ENCODE measurements at regions not wholly inside any gene's neighbourhood (a gene's known extent, or its start where the extent isn't known, plus 50 kb on each side); places are given as distances from the start of the nearest gene placed in this dataset.
"Not testable (repeated sequence)": the region's sequence is repeated elsewhere in the genome, so short reads cannot be mapped to it uniquely, and the experiment has no call there.

GRCh38 chr22:48488611-48489511 is 1338.8 kb downstream of the BRD1 start:
- DNase-seq = no peak

- no peak for DNase-seq
Observed at GRCh38 chr22:48488149-48488551, 1339.5 kb downstream of the BRD1 start.

DNA sequence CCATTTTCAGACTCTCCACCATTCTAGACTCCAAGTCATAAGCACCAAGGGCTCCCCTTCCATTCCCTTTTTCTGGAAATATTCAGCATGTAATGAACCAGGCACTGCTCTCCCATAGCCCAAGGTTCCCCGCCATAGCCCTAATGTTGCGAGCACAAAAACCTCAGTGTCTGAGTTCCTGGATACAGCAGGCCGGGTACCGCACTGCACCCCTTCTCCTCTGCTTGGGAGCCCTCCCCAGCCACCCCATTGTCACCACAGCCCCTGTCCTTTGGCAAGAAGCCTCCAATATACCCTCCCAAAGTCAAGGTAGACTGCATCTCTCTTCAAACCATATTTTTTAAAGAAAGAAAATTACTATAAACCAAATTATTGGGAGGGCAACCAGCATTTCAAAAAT is 1341.1 kb downstream of the BRD1 start:
- no peak for DNase-seq

- no peak for DNase-seq
Observed at GRCh38 chr22:48486134-48486532, 1341.5 kb downstream of the BRD1 start.

GRCh38 chr22:48485149-48486133 is 1342.2 kb downstream of the BRD1 start:
- DNase-seq = no peak

- no peak for DNase-seq
Observed at GRCh38 chr22:48483764-48484528, 1343.7 kb downstream of the BRD1 start.

- no peak for DNase-seq
Observed at GRCh38 chr22:48482771-48483170, 1344.9 kb downstream of the BRD1 start.

DNA sequence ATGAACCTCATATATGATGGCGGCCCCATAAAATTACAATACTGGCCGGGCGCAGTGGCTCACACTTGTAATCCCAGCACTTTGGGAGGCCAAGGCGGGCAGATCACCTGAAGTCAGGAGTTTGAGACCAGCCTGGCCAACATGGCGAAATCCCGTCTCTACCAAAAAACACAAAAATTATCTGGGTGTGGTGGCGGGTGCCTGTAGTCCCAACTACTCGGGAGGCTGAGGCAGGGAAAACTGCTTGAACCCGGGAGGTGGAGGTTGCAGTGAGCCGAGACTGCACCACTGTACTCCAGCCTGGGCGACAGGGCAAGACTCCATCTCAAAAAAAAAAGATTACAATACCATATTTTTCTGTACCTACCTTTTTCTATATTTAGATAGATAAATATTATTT is 1345.5 kb downstream of the BRD1 start:
- DNase-seq = not testable (repeated sequence)

DNA sequence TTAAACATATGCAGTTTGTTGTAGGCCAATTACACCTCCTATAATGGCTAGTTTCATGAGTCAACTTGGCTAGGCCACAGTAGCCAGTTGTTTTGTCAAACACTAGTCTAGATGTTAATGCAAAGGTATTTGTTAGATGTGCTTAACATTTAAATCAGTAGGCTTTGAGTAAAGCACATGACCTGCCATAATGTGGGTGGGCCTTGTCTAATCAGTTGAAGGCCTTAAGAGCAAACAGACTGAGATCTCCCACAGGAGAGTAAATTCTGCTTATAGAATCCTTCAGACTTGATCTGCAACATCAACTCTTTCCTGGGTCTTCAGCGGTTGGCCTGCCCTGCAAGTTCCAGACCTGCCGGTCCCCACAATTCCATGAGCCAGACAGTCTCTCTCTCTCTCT is 1345.9 kb downstream of the BRD1 start:
- DNase-seq = no peak

GRCh38 chr22:48478529-48479265 is 1349.0 kb downstream of the BRD1 start:
- no peak for DNase-seq

DNA sequence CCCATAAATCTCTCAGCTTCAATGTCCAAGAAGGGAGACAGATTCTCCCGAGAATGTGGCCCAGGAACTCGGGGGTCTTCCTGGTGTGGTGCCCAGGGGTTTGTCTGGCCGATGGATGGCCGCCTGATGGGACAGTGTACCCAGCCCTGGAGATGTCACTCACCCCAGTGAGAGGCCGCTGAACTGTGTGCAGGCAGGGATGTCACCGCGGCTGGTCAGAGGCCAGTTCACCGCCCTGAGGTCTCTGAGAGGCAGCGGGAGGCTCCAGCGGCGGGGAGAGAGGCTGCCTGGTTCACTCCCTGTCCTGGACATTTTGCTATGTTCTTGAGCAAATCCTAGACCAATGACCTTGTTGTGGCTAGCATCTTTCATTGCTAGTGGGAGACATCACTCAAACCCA is 1349.5 kb downstream of the BRD1 start:
- DNase-seq = no peak

DNA sequence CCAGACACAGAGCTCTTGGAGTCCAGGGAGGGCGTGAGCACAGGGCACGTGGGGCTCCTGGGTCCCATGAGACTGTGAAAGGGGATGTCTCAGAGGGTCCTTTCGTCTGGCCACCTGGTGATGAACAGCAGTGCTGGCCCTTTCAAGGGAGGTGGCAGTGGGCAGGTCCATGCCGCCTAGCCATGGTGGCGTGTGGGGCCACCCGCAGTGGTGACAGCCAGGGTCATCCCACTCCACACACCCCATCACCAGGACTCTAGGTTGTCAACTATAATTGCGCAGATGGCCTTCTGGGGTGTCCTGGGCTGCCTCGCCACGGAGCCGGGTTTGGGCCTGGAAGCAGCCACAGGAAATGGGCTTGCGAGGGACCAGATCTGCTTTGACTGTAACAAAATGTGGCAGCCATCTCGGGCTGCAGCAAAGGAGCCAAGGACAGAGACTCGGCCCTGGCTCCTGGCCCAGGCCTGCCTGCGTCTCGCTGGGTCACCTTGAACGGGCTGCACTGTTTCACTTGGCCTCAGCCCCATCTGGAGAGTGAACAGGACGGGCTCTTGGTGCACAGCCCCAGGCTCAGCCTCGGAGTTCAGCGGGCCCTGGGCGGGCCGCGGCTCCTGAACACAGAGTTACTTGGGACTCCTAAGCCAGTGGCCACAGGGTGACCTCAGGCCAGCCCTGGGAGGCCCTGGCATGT is 1350.5 kb downstream of the BRD1 start:
- DNase-seq = no peak

- DNase-seq = no peak
Observed at GRCh38 chr22:48476577-48476976, 1351.1 kb downstream of the BRD1 start.

GRCh38 chr22:48475661-48476345 is 1351.9 kb downstream of the BRD1 start:
- DNase-seq = no peak

DNA sequence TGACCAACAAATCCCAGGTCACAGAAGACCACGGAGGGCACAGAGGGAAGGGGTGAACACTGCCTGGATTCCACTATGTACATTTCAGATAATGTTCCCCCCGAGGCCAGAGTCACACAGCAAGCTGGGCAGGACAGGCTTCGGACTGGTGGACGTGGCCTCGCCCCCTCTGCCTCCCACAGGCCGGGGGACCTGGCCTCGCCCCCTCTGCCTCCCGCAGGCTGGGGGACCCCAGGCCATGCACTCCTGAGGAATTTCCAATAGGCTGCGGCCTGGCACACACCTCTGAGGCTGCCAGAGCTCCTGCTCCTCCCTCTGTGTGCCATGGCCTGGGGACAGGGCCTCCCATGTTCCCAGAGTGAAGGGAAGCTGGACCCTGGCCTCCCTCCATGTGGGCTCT is 1352.8 kb downstream of the BRD1 start:
- DNase-seq = no peak

DNA sequence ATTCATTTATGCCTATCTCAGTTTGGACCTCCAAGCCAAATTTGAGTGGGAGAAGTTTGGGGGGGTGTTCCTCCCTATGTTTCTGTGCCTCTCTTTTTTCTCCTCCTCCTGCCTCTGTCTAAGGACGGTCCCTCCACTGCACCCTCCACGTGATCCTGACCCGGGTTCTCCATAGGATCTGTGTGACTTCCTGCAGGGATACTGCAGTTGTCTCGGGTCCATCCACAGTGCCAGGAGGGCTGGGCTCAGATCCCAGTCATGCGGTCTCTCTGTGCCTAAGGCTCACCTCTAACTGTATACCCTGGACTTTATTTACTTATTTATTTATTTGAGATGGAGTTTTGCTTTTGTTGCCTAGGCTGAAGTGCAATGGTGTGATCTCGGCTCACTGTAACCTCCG is 1354.5 kb downstream of the BRD1 start:
- no peak for DNase-seq

GRCh38 chr22:48464246-48464645 is 1363.4 kb downstream of the BRD1 start:
- no peak for DNase-seq

GRCh38 chr22:48459859-48460823 is 1367.5 kb downstream of the BRD1 start:
- DNase-seq = no peak

GRCh38 chr22:48459259-48459658 is 1368.4 kb downstream of the BRD1 start:
- no peak for DNase-seq
